Peyer's patch (tissue), 4 donors: ENCODE measurements at regions not wholly inside any gene's neighbourhood (a gene's known extent, or its start where the extent isn't known, plus 50 kb on each side); places are given as distances from the start of the nearest gene placed in this dataset.

Experiments used
- CTCF ChIP-seq, 6 experiments: fragments of 450-650 bp in 4 of 6; fragments of 200-600 bp in 2 of 6; sonication (generic) in 1 of 6; IDR thresholded peaks; one replicate each; pipeline ENCODE4 v1.5.1; 2017 to 2019; ENCODE audit warnings: antibody characterized with exemption in 6 of 6, mild to moderate bottlenecking in 3 of 6, moderate library complexity in 1 of 6
- POLR2A ChIP-seq, 2 donors: fragments of 450-650 bp; IDR thresholded peaks; one replicate each; pipeline ENCODE4 v1.5.1; 2017; ENCODE audit warnings: antibody characterized with exemption in 2 of 2, mild to moderate bottlenecking in 2 of 2, moderate library complexity in 2 of 2

GRCh38 chr20:47944682-47945081, 159.4 kb upstream of the SULF2 start:
- TF ChIP-seq CTCF (IDR thresholded peaks at IDR 0.05) (no peak), POLR2A (IDR thresholded peaks at IDR 0.05) (no peak)
